GM19463 (cell line): ENCODE measurements at regions not wholly inside any gene's neighbourhood (a gene's known extent, or its start where the extent isn't known, plus 50 kb on each side); places are given as distances from the start of the nearest gene placed in this dataset.
"Not testable (repeated sequence)": the region's sequence is repeated elsewhere in the genome, so short reads cannot be mapped to it uniquely, and the experiment has no call there.

ENCODE experiments used
- ATAC-seq: cut with Tn5 transposase; IDR thresholded peaks from one replicate; pipeline ENCODE4 v1.9.1; 2021; ENCODE audit warnings: mild to moderate bottlenecking, moderate library complexity; ENCODE audit not compliant: unreplicated experiment

DNA sequence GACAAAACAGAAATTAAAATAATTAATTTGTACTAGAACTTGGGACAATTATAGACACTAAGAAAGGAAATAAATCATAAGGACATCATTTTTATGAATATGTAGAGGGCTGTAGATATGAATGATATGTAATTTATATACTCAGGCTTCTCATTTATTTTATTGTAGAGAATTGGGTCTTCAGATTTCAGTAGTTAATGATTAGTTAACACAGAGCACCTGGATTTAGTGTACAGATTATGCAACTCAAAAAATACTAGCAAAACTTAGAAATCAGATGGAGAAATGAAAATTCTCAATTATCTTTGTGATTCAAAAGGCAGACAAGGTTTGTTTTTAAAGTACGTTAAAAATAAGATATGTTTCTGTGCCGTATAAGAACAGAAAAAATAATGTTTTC, 1311.7 kb upstream of the SLC39A10 start:
- ATAC-seq, result no peak

- ATAC-seq, result no peak
Observed at GRCh38 chr2:194343167-194343566, 1313.9 kb upstream of the SLC39A10 start.

DNA sequence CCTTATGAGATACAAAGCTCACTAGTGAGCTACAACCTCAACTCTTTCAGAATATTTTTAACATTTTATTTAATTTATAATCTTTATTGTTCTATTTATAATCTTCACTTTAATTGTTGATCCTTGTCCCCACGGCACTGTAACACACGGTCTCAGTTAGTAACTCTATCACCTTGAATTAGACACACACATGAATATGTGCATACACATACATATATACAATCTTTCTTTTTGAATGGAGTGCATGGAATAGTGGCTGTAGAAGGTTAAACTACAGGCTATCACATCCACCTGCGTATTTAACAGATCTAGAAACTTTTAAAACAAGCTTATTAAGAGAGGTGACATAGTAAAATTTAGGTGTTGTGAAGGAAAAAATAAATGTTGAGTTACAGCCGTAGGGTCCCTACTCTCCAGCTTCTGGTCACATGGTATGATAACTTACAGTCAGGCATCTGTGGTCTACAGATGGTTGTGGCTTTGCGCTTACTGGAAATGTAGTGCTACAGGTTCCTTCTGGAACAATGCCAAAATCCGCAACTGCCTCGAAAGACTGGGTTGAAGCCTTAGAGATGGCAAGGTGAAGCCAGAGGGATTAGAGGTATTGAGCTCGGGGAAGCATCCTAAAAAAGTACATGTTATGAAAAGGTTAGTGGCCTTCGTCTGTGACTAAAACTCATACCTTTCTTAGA, 1324.1 kb upstream of the SLC39A10 start:
- ATAC-seq, result no peak

DNA sequence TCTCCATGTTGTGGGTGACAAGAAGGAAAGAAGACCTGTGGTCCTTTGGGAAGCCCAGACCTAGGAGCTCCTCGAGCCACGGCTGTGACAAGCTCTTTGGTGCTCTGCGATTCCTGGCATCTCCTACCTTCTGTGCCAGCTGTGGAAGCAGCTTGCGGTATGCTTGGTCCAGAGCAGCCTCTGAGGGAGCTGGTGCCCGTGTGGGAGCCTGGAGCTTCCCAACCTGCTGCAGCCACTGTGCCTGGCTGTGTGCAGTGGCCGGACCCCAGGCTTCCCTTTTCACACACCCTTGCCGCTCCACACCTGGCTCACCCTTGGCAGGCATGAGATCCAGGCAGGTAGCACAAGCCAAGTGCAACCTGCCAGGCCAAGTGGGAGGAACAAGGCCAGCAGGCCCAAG, 1328.6 kb upstream of the SLC39A10 start:
- ATAC-seq, result no peak

DNA sequence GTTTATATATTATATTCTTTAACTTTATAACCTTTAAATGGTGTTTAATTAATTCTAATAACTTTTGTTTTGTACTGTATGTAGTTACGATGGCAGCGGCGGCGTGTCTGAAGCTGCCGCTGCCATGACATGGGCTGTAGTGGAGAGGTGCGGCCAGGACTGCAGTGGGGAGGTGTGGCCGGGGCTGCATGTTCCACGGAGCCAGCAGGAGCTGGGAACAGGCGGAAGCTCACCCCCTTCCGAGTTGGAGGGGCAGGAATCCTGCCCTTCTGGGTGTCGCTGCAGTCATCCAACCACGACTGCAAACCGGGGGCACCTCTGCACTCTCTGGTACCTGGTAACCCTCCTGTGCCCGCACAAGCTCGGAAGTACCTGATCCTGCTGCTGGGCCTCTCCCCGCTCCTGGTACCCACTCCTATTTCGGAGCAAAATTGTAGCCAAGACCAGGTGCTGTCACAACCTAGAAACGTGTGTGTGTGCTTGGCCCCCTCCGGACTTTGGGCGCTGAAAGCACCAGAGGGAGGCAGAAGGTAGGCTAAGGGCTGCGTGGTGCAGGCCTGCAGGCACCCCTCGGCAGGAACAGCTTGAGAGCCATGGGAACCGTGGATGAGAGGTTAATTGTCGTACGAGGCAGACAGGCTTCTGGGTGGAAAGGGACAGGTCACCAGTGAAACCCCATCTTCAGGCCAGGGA, 1329.7 kb upstream of the SLC39A10 start:
- ATAC-seq, result no peak

DNA sequence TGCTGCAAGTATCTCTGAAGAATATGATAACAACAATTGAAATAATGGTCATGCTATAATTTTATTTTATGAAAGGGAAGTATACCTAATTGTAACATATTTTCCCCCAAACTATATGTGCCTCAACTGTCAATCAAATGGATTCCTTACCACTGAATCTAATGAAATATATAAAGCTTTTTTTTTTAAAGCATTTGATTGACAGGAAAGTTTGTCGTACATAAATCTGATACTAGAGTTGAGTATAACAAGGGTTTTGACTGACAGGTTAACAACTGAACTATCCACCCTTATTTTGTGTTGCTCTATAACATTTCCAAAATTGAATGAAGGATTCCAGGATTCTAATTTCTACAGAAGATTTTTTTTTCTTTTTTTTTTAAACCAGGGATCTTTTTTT, 1333.3 kb upstream of the SLC39A10 start:
- no peak for ATAC-seq

DNA sequence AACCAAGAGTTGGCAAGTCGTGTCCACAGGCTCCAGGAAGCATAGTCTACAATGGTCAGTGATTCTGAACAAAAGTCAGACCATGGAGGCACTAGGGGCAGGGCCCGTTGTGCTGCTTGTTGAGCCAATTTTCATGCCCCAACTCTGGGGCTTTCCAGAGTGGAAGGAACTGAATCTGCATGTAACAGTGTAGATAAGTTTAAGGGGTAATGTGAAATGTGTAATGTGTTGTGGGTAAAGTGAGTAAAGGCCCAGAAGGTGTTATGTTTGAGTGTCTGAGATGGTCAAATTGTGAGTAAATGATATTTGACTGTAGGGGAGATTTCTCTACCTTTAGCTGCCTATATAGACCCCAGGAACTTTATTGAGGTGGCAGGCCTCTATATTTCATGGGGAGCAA, 1336.5 kb upstream of the SLC39A10 start:
- ATAC-seq, result no peak

GRCh38 chr2:194319222-194319992, 1337.6 kb upstream of the SLC39A10 start:
- ATAC-seq, result peak; percentile 64

DNA sequence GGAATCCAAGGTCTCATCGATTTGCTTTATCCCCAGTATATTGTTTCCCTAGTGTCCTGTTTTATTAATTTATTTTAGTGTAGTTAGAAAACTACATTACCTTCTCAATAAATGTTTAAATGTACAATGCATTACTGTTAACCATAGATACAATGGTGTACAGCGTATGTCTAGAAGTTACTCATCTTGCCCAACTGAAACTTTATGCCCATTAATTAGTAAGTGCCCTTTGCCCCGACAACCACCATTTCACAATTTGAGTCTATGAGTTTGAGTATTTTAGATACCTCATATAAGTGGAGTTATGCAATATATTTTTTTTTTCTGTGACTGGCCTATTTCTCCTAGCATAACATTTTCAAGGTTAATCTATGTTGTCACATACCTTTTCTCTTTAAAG, 1343.0 kb upstream of the SLC39A10 start:
- no peak for ATAC-seq

- ATAC-seq, result no peak
Observed at GRCh38 chr2:194304191-194304590, 1352.8 kb upstream of the SLC39A10 start.

DNA sequence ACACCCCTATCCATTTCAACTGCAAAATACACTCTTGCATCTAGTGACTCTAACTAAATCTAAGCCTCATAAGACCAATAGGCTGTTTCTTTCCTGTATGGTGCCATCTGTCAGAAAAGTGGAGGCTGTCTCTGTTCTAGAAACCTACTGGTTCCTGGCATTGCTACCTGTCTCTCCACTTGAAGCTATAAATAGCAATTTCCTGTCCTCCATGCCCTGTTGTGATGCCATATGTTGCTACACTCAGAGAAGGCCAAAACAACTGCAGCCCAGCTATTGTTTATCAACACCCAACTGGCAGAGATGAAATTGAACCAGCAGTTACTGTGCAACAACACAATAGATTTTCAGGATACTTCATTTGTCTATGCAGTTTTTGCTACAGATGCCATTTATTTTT, 1355.1 kb upstream of the SLC39A10 start:
- ATAC-seq, result no peak

DNA sequence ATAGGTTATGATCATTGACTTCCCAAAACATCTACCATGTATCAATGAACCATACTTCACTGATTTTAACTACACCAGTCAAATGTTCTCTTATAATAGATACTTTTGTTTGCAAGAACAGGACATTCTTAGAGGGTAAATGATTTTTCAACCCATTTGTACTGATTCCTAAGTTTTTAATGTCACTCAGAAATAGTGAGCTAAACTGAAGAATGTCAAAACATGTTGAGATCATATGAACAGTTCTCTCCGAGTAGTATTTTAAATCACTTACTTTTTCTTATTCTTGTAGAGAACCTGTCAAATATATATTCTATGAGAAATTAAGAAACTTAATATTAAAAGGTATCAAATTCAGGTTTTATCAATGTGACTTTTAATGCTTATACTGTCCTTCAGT, 1362.9 kb upstream of the SLC39A10 start:
- no peak for ATAC-seq

- ATAC-seq, result no peak
Observed at GRCh38 chr2:194291104-194291503, 1365.9 kb upstream of the SLC39A10 start.

DNA sequence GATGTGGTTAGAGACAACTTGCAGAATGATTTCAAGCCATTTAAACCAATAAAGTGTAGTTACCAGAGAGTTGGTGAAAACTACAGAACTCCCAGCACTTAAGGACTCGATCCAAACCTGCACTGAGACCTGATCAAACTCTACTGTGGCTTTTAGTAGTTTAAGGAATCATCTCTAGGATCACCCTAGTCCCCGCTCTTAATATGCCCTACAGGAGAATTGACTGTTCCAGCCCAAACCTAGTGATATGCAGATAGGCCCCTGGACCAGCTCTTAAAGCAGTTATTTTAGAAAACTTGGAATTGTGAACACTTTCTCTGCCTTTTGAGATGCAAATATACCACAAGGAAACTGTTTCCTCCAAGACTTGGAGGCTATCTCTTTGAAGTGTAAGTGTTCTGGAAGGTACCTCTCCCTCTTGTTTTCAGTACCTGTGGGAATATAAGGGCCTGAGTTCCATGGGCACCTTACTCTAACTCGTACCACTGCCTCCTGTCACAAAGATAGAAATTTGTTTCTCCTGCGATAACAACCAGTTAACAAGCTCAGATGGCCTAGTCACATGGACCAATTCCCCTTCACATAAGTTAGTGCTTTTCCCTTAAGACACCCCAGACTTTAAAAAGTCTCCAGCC, 1367.2 kb upstream of the SLC39A10 start:
- no peak for ATAC-seq

- not testable (repeated sequence) for ATAC-seq
Observed at GRCh38 chr2:194276667-194277066, 1380.4 kb upstream of the SLC39A10 start.

- no peak for ATAC-seq
Observed at GRCh38 chr2:194271293-194271961, 1385.6 kb upstream of the SLC39A10 start.

DNA sequence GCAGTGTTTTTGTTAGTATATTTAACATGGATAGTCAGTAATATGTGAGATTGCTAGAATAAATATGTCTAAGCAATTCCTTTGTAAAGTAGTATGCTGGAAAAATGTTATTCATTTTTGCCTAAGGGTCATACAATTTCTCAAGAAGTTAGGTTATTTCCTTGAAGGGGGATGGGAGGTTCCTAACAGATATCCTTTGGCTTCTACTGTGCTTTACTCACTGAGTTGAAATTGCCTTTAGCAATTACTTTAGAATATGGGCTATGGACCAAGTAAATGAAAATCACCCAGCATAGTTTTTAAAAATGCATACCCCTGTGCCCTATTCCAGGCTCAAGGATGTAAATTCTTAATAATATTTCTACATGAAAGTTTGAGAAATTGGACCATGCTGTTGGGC, 1386.4 kb upstream of the SLC39A10 start:
- ATAC-seq, result no peak

DNA sequence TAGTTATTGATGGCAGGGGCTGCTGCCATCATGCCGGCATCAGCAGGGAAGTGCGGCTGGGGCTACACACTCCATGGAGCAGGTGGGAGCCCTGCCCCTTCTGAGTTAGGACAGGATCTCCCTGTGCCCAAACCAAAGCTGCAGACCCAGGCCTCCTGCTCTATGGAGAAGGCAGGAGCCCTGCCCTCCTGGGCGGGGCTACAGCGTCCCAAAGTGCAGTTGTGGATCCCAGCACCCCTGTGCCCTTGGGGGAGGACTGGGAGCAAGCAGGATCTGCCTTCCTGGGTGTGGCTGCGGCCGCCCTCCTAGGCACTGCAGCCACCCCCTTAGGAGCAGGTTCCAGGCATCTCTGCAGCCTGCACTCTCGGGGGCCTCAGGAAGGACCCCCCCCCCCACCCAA, 1392.4 kb upstream of the SLC39A10 start:
- ATAC-seq, result no peak

DNA sequence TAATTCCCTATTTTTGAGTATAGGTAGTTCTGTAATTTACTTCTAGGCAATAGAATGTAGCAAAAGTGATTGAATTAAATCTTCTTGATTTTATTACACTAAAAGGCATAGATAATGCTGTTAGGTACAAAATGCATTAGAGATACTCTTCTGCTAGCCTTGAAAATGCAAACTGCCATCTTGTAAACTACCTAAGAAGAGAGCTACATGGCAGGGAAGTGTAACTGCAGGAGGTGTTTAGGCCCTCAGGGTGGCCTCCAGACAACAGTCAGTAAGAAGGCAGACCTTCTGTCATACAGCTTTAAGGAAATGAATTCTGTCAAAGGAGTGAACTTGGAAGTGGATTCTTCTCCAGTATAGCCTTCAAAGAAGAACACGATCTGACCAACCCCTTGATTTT, 1396.8 kb upstream of the SLC39A10 start:
- ATAC-seq, result no peak

- ATAC-seq, result no peak
Observed at GRCh38 chr2:194257095-194257494, 1399.9 kb upstream of the SLC39A10 start.
